Forelimb muscle (tissue), 1 donor: ENCODE measurements at regions not wholly inside any gene's neighbourhood (a gene's known extent, or its start where the extent isn't known, plus 50 kb on each side); places are given as distances from the start of the nearest gene placed in this dataset.
A peak's percentile ranks its signal among the peaks of the same experiment; 100 is the strongest.
"Not testable (repeated sequence)": the region's sequence is repeated elsewhere in the genome, so short reads cannot be mapped to it uniquely, and the experiment has no call there.

Experiments used
- DNase-seq: peaks from one replicate; pipeline ENCODE4 v3.0.0-alpha.2; 2013; ENCODE audit warnings: low read depth

DNA sequence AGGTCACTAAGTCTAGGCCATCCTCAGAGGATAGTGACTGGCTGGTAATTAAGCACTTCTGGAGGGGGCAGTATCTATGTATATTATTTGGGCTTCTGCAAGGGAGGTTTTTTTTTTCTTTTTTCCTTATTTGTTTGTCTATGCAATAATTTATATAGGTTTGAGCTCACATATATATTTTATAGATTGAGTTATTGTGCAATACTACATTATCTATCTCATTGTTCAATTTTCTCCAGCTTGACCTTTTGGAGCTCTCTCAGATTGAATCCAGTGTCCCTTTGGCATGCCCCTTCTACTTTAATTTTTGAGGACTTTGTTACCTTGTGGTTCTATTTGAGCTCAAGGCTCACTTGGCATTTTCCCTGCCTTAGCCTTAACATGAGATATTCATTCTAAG lies 852.1 kb downstream of the KCNT2 start:
- no peak for DNase-seq

DNA sequence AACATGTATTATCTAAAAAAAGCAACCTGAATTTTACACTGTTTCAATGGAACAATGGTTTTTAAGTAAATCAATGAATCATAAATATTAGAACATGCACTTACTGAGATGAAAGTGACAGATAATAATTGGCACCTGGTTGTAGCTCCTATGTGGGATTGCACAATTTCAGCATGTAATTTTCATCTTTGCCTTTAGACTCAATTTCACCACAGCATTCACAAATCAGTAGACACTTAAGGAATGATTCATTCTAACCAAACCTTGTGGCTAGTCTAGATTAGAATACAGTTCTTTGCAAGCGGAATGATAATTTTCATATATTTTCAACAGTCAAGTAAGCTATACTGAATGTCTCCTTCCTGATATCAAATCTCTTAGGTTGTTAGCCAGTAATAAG lies 853.4 kb downstream of the KCNT2 start:
- no peak for DNase-seq

DNA sequence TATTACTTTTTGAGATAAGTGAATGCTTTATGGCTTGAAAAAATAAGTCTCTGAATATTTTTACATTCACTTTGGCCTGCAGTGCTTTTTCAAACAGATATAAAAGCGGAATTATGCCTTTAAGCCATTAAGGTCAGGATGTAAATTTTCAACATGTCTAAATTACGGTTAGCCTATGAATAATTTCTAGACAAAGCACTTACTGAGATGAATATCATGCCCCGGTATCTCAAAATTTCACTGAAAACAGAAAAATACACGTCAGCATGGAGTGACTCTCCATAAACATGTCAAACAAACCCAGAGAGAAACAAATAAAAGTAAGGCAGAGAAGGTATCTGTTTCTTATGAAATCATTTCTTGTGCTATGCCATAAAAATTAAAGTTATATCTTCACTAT lies 853.9 kb downstream of the KCNT2 start:
- no peak for DNase-seq

DNA sequence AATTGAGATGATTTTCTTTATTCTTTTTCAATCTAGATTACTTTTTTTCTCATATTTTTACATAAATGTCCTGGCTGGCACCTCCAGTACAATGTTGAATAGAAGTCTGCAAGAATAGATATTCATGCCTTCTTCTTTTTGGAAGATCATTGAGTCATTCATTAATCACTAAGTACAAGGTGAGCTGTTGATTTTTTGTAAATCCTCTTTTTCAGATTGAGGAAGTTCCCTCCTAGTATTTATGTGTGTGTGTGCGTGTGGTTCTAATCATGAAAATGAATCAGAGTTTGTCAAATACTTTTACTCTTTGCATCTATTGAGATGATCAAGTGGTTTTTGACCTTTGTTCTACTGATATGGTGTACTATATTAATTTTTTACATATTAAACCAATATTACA lies 859.3 kb downstream of the KCNT2 start:
- DNase-seq = no peak

DNA sequence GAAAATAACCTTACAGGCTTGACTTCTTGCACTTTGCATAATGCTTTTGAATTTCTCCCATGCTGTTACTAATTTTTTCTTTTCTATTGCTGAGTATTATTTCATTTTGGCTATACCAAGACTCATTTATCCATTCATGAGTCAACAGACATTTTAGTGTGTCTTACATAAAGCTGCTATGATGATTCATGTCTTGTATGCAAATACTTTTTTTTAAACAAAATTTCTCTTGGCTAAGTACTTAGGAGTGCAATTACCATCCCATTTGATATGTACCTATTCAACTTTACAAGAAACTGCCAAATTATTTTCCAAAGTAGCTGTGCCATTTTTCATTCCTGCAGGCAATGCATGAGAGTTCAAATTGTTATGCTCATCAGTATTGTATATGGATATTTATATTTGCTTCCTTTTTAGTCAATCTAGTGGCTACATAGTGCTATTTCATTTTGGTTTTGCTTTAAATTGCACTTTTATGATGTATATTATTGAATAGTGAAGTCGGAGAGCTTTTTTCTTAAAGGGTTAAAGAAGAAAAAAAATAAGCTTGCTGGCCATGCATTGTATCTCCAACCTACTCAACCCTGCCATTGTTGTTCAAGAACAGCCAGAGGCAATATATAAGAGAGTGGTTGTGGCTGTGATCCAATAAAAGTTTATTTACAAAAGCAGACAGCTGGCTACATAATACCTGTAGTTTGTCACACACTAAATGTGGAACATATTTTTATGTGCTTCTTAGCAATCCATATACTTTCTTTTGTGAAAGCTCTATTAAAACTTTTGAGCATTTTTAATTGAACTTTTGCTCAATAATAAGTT lies 862.8 kb downstream of the KCNT2 start:
- no peak for DNase-seq

DNA sequence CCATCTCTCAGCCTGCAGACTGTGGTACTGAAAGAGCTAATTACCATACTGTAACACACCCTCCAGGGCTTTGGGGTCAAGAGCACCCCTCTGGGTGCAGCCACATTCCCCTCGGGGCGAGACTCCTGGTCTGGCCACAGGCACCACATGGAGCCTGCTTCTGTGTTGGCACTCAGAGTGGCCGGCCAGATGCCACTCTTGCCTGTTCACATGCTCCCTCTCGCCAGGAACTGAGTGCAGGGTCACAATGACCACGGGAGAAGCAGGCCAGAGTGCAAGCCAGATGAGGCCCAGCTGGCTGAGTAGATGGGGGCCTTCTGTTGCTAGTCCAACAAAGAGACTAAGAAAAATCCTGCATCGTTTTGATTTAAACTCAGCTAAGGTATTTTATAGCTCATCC lies 864.0 kb downstream of the KCNT2 start:
- no peak for DNase-seq

DNA sequence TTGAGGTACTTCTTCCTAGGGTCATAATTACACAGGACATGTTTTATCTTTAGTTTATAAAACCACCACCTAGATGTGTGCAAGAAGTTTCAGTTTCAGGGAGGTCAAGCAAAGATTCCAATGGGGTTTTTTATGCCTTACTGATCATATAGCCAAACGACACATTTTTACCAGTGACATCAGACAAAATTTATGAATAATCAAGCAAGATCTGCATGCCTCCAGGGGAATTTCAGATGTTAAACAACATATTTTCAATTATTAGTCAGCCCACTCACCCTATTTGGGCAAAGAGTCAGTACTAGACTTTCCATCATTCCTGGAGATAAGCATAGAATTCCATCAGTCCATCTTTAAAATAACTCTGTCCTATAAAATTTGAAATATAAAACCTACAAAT lies 867.4 kb downstream of the KCNT2 start:
- DNase-seq = no peak

DNA sequence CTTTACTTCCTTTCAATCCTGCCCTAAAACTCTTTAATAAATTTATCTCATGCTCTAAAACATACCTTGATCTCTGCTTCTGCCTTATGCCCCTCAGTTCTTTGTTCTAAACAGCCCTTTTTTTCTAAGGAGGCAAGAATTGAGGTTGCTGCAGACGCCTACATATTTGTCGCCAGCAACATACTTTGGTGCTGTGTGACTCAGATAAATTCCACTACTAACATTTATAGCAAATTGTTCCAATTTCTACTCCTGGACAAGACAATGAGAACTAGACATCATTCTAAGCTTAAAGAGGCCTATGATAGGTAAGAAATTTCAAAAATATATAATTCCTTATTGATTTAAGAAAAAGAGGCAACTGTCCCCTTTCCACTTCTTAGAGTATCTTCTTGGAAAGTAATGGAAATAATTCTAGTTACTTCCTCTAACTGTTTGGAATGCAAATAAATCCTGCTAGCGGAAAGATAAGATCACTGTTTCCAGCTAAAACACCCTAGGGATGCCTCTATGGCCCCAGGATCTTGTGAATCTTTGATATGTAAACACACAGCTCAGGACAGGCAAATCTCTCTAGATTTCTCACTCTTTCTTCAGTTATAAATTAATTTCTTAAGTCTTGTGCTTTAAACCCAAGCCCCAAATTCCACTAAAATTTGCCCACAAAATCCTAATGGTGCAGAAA lies 869.1 kb downstream of the KCNT2 start:
- peak; percentile 16 for DNase-seq

DNA sequence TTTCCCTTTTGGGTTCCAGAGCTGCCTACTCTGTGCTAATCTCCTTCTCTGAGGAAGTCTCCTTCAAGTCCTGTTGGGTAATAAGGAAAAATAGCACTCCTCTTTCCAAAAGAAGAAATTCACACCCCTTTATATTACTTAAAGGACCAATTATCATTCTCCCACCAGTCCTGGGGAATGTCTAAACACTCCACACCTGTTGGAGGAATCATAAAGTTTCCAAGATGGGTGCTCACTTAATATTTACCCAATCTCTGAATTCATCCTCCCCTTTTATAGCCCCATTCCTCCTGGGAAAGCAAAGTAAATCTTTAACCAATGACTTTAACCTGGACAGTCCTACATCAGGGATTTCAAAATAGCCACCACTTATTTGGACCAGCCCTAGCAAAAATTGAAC lies 873.1 kb downstream of the KCNT2 start:
- no peak for DNase-seq

DNA sequence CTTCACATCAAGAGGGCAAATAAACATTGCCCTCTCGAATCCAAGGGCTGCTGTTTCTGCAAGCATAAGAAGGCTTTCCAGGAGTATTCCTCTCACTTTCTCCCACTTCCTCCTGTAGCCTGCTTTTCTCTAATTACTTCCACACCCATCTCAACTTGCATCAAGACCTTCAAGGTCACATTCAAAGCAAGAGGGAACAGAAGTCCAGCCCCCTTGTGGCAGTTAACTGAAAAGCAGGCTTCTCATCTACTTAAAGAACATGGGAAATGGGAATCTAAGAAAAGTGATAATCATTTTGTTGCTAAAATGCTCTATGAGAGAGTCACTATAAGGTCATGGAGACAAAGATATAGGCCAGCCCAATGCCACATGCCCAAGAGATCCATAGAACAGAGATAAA lies 874.4 kb downstream of the KCNT2 start:
- DNase-seq = no peak

DNA sequence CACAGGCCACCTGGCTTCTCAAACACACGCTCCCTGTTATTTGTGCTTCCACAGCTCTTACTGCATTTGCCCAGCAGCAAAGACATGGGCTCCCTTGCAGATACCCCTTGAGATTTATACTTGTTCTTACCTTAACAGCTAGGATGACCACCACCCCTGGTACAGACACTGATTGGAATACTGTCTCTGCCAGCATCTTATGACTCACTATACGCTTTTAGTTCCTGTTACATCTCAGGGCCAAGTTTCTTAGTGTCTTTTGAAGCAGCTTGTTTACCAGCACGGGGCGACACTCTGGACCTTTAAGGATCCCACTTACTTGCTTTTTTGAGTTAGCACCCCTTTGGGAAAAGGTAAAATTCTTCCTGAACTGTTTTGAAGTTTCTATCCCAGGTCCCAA lies 874.8 kb downstream of the KCNT2 start:
- no peak for DNase-seq

DNA sequence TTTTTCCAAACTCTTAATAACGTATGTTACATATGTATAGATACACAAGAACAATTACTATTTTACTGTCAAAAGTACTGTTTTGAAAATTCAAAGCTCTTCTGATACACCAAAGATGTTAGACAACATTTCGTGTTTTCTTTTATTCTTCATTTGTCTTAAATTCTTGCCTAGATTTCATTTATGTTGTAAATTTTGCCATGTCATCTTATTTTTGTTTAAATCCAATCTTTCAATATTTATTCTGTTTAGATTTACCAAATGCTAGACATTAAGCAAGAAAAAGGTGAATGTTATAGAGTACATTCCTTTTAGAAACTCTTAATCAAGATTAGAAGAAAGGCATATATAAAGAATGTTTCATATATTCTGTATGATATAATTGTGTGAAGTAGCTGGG lies 876.9 kb downstream of the KCNT2 start:
- no peak for DNase-seq

DNA sequence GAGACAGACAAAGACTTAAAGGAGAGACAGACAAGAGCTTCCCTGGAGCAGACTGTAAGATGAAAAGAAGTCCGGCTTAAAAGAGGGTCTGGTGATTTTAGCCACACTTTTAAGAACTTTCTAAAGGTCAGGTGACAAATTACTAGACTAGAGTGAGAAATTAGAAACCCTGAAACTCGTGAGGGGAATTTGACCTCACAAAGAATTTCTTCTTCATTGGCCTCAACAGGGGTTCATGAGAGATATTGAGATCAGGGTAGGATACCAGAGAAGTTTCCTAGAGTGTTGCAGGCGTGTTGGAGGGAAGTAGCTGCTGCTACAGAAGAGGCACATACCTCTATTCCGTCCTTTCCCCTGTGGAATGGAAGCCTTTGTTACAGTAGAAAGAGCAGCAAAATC lies 884.4 kb downstream of the KCNT2 start:
- DNase-seq = no peak

DNA sequence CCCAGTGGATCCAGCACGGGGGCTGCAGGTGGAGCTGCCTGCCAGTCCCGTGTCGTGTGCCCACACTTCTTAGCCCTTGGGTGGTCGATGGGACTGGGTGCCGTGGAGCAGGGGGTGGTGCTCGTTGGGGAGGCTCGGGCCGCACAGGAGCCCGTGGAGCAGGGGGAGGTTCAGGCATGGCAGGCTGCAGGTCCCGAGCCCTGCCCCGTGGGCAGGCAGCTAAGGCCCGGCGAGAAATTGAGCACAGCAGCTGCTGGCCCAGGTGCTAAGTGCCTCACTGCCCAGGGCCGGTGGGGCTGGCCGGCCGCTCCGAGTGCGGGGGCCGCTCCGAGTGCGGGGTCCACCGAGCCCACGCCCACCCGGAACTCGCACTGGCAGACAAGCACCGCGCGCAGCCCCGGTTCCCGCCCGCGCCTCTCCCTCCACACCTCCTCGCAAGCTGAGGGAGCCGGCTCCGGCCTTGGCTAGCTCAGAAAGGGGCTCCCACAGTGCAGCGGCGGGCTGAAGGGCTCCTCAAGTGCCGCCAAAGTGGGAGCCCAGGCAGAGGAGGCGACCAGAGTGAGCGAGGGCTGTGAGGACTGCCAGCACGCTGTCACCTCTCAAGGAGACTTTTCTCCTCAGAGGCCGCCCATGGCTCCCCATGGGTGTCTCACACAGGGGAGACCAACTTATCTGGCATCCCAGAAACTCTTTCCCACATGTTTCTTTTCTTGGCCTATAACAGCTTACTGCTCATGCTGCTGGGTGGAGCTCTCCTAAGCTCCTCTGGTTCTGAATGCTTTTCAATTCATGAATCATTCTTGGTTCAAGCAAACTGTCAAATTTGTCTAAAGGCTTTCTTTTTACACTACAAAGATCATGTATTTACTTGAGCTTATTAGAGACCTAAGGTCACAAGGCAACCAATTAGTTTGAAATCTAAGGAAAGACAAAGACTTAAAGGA lies 885.1 kb downstream of the KCNT2 start:
- DNase-seq = not testable (repeated sequence)

DNA sequence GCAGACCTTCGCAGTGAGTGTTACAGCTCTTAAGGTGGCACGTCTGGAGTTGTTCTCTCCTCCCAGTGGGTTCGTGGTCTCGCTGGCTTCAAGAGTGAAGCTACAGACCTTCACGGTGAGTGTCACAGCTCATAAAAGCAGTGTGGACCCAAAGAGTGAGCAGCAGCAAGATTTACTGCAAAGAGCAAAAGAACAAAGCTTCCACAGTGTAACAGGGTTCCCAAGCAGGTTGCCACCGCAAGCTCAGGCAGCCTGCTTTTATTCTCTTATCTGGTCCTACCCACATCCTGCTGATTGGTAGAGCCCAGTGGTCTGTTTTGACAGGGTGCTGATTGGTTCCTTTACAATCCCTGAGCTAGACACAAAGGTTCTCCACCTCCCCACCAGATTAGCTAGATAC lies 886.1 kb downstream of the KCNT2 start:
- not testable (repeated sequence) for DNase-seq

DNA sequence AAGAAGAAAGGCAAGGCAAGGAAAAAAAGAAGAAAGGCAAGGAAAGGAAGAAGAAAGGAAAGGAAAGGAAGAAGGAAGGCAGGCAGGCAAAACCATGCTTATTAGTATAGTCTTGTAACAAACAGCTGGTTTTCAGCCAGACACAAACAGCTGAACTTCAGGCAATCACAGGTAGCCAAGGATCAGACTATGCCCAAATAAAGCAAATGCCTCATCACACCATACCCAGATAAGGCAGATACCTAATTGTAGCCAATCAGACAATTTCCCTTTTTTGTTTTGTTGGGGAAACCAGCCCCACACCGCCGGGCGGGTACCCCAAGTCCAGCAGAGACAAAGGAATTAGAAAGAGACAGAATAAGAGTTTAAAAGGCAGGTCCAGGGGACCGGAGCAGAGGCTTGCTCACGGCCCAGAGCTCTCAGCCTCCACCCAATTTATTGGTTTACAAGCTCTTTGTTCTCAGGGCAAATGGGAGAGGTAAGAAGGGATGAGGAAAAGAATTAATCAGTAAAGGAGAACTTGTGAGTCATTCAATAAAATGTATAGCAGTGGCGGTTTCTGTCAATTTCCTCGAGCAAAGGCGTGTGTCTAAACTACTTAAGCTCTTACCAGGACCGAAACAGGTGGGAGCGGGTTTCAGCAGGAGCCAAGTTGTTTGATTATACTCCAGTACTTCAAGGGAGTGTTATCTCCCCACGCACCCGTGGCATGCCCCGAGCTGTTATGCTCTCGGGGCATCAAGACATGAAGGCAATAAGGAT lies 886.8 kb downstream of the KCNT2 start:
- DNase-seq = no peak

DNA sequence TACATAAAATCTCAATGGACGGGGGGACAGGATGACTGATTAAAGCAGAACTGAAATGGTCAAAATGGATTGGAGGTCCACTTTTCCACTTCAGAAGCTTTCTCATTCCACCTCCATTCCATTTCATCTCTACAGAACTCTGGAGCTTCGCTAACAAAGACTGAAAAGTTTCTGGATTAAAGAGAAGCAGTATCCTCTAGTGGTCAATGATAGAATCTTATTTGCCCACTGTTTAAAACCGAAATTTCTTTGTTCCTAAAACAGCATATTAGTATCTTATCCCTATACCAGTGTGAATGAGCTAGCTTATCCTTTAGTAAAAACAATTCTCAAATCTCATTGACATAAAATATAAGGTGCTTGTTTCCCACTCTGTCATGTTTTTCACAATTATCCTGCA lies 890.6 kb downstream of the KCNT2 start:
- DNase-seq = no peak

DNA sequence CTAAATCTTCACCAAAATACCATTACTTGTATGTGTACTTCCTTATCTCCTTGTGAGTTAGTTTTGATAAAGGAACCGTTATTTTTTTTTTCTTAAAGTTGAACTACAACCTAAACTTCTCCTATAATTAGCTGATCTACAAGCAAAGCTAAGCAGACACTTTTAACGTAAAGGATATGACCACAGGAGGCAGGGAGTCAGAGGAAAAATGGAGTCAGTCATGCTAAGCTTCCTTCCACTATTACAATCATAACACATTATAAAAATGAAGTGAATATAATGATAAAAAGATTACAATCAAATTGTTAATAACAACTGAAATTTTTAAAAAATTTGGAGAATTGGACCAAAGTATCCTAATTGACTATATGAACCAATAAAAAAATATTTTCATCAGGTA lies 892.6 kb downstream of the KCNT2 start:
- DNase-seq = no peak

DNA sequence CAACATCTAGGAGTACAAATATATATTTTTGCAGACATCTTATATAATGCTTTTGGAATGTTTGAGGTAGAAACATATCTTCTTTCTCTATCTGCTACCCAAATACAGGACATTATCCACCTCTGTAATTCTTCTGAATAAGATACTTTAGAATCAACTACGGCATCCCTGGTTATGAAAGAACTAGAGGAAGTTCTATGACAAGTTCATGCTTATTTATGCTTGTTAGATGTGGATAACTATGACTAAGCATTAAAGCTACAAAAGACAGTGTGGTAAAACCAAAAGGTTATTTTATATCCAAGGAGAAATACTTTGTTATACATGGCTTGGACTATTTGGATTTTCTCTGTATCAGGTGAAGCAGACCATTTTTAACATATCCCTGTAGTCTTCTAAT lies 894.0 kb downstream of the KCNT2 start:
- DNase-seq = no peak

DNA sequence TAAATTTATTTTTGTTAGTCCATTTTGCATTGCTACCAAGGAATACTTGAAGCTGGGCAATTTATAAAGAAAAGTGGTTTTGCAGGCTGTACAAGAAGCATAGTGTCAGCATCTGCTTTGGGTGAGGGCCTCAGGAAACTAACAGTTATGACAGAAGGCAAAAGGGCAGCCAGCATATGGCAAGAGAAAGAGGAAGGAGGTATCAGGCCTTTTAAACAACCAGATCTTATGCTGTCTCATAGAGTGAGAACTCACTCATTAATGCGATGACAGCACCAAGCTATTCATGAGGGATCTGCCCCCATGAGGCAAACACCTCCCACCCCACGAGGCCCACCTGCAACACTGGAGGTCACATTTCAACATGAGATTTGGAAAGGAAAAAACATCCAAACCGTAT lies 898.4 kb downstream of the KCNT2 start:
- no peak for DNase-seq

DNA sequence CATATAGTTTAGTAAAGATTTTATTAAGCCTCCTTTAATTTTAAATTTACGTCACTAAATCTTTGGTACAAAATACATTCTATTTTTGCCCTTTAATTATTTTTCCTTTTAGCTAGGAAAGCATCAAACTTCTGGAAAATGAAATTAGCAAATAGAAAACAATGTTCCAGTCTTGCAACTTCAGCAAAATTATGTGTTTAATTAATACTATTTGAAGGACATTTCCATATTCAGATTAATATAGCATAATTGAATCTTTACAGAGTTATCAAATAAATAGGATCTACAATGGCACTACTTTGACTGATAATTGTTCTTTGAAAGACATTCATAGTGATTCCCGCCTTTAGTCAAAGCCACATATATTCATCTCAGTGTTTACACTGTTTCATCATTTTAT lies 904.2 kb downstream of the KCNT2 start:
- DNase-seq = no peak

DNA sequence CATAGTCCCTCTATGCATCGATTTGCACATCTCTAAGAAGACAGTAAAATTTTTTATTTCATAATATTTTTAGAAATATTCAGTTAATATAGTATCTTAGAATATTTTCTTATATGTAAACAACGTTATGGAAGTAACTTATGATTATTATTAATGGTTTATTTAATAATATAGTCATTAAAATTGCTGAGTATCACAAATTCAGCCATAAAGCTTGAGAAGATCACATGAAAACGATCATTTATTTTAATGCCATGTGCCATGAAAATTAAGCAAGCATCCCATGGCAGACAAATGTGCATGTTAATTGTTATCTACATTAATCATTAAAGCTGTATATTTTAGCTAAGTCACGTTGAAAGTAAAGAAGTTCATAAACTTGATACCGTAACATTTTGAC lies 907.1 kb downstream of the KCNT2 start:
- DNase-seq = no peak
